Activated CD8-positive, alpha-beta memory T cell treated with anti-CD3 and anti-CD28 coated beads, Interleukin-2, amount 50 U/mL, for 24 hours (primary cell): ENCODE measurements at regions not wholly inside any gene's neighbourhood (a gene's known extent, or its start where the extent isn't known, plus 50 kb on each side); places are given as distances from the start of the nearest gene placed in this dataset.
"Not testable (repeated sequence)": the region's sequence is repeated elsewhere in the genome, so short reads cannot be mapped to it uniquely, and the experiment has no call there.

Source experiments
- DNase-seq: peaks from one replicate; pipeline ENCODE4 v3.0.0-alpha.2; 2020; ENCODE audit errors: extremely low read depth

DNA sequence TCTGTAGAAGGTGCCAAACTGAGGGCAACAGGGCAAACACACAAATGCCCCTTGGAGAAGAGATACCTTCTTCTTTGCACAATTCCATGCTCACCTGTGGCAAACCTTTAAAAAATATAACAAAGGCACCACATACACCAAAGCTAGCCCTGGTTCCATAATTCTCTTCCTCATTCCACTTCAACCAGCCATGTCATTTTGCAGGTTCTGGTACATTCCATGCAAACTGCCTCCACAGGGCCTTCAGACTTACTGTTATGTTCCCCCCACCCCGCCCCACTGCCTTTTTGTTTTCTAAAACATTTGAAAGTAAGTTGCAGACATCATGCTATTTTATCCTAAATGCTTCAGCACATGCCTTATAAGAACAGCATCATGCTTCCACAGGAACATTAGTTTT is 269.0 kb downstream of the NSUN3 start:
- DNase-seq = no peak

DNA sequence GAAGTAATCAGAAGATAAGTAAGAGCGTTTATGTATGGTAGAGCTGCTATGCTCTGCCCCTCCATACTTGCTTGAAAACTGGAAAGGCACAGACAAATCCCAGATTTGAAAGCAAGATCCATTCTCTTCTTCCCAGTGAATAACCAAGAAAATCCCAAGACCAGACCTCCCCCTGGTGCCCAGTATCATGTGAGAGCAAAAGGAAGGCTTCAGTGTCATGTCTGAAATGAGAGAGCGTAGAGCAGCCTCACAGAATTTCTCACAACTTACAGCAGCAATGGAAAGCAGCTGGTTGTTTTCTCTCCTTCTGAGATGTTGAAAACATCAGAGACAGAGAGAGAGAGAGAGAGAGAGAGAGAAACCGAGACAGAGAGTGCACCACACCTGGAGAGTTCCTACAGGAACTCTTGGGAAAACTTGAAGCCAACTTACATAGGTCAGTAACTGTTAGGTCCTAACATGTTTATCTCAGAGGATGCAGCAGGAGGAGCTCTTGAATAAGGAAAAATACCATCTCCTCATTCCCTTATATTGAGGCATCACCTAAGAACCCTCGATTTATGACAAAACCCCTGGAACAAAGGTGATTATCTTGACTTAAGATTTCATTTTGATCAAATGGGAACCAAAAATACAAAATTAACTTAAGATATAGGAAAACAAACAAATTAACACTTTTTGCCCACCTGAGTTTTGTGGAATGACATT is 273.3 kb downstream of the NSUN3 start:
- no peak for DNase-seq

DNA sequence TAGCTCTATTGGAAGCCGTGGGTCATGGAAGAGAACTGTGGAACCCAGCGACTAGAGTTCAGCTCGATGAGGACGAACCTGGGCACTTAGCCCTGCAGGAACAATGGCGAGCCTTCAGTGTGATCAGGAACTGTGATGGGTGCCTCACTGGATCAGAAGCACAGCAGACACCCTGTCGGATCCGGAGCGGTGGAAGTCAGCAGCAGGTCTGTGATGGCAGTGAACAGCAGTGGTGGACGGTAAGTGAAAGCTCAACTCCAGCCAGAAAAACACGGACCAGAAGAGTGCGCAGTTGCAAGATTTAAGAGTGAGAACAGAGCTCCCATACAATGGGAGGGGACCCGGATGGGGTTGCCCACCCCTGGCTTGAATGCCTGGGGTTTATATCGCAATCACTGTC is 282.2 kb downstream of the NSUN3 start:
- no peak for DNase-seq

DNA sequence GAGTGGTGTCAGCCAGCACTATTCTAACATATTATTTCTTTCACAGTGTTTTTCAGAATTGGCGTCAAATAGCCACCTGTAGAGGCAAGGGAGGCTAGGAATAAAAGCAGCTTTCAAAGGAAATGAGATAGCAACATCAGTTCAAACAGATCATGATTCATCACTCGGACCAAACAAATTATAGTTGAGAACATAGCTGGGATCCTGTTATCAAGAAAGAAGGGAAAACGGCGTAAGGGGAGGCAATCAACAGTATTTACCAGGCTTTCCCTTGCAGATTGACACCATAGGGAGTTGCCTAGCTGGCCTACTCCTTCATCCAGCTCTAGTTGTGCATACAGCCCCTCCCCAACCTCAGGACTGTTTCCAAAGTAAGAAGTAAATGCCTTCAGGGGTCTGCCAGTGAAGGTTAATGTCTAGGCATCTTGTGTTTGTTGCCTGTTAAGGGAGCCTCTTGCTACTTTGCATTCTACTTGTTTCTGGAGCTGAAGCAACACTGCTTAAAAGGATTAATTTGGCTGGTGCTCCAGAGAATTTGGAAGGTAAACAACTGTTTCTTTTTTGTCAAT is 286.5 kb downstream of the NSUN3 start:
- DNase-seq = no peak

DNA sequence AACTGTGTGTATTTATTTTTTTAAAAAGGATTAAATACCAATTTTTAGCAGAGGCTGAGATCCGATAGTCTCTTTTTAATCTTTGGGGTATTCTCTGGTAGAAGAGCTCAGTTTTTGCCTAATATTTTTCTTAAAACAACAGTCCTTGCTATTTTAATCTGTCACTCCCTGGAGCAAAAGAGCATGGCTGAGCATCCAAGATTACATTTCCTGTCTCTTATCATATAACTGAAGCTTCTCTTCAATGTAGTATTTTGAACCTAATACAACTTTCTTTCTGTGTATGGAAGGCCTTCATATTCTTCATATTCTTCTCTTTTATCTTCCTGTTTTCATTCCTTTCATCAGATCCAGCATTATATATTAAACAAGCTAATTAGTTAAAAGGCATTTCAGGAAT is 293.7 kb downstream of the NSUN3 start:
- no peak for DNase-seq

GRCh38 chr3:94359996-94360395 is 297.1 kb downstream of the NSUN3 start:
- DNase-seq = no peak

GRCh38 chr3:94360987-94361386 is 298.1 kb downstream of the NSUN3 start:
- DNase-seq = no peak

- no peak for DNase-seq
These were observed 299.5 kb downstream of the NSUN3 start for GRCh38 chr3:94362393-94362792.

GRCh38 chr3:94365006-94365405 is 302.1 kb downstream of the NSUN3 start:
- DNase-seq = no peak

DNA sequence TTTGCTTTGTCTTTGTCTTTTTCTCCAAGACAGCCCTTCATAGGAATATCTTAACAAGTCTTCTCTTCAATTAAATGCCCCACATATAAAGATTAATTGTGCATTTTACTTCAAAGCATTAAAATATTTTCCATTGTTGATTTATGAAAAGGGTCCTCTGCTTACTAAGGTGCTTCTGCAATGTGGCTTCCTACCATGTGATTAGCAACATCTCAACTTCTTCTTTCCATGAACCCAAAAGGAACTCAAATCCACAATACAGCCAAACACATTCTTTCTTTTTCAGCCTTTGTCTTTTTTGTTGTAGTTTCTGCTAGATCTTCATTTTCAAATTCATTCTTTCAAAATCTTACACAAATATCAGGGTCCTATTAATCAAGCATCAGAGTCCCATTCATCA is 309.2 kb downstream of the NSUN3 start:
- no peak for DNase-seq

DNA sequence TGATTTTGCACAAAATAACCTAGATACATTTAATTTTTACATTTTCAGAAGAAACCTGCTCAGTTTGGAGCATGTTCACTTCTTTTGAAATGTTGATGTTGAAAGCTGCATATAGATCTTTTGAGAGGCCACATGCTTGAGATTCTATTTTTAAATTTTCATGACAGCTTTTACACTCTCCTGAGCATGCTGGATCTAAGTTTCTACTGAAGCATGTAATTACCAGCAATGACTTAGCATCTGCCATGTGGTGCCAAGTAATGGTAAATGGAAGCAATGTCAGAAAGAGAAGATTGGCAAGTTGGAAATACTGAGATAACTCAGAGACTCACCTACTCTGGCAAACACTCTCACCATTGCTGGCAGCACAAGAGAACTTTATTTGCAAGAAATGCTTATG is 310.6 kb downstream of the NSUN3 start:
- no peak for DNase-seq

GRCh38 chr3:94374439-94375161 is 311.7 kb downstream of the NSUN3 start:
- no peak for DNase-seq

DNA sequence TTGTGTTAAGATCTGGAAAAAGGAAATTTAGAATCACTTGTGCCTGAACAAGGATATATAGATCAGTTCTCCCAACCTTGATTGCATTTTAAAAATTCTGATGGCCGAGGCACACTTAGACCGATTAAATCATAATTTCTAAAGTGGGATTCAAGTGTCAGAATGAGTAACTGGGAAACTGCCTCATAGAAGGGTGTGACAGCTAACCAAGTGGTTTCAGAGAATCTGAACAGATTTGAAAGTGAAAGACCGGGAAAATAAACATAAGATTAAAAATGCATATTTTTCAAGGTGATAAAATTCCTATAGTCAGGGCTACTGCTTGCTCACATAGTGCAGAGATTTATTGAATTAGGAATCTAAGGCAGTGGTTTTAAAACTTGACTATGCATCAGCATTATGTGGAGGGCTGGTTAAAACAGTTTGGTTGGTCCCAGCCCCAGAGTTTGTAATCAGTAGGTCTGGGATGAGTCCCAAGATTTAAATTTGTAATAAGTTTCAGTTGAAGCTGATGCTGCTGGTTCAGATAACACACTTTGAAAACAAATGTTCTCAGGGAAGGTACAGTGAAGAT is 314.3 kb downstream of the NSUN3 start:
- not testable (repeated sequence) for DNase-seq

- DNase-seq = not testable (repeated sequence)
These were observed 315.0 kb downstream of the NSUN3 start for GRCh38 chr3:94377863-94378262.

GRCh38 chr3:94378322-94378721 is 315.5 kb downstream of the NSUN3 start:
- DNase-seq = no peak

DNA sequence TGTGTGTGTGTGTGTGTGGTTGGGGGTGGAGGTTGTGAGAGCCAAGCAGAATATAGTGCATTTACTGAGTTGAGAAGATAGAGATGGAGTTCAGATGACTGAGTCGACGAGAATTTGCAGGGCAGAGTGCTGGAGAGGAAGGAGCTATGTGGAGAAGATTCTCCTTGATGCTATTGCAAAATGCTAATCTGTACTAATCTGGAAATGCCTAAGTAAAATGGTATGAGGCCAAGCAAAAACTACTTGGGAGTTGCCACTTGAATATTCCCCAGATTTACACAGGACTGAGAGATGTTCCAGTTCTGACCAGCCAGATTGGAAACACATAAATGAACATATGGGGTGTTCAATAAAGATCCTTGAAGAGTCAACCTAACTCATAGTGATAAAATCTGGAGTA is 316.4 kb downstream of the NSUN3 start:
- DNase-seq = no peak

DNA sequence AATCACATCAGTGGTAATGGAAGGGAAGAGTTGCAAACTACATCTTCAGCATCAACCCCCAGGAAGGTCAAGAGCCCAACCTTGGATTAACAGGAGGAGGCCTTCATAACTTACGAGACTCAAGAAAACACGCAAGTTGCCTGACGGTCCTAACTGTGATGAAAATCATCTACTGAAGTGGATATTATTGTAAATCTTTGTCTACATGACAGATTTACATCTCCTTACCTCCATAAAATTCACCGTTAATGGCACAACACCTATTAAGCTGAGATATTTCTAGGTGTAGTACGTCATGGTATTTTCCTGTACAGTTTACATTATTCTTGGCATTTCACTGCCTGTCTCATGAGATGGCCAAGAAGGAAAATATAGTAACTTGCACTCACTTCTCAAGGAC is 332.0 kb downstream of the NSUN3 start:
- no peak for DNase-seq

- no peak for DNase-seq
These were observed 333.0 kb downstream of the NSUN3 start for GRCh38 chr3:94395851-94396250.

GRCh38 chr3:94398036-94398435 is 335.2 kb downstream of the NSUN3 start:
- no peak for DNase-seq

GRCh38 chr3:94401466-94401865 is 338.6 kb downstream of the NSUN3 start:
- DNase-seq = no peak

DNA sequence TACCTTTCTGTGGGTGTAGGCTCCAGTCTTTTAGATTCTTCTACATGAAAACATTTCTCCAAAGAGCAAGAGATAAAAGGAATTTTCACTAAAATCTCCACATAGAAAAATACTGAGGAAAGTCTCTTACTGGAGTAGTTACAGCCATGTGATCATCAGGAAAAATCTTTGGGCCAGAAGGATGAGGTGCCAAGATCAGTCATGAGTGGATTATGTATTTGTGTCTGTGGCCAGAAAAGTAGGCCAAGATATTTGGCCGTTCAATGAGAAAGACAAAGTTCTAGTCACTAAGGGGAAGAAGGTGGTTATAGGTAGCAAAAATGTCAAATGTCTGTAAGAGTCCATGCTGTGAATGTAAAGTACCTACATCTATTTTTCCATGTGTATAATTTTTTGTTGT is 339.3 kb downstream of the NSUN3 start:
- no peak for DNase-seq

DNA sequence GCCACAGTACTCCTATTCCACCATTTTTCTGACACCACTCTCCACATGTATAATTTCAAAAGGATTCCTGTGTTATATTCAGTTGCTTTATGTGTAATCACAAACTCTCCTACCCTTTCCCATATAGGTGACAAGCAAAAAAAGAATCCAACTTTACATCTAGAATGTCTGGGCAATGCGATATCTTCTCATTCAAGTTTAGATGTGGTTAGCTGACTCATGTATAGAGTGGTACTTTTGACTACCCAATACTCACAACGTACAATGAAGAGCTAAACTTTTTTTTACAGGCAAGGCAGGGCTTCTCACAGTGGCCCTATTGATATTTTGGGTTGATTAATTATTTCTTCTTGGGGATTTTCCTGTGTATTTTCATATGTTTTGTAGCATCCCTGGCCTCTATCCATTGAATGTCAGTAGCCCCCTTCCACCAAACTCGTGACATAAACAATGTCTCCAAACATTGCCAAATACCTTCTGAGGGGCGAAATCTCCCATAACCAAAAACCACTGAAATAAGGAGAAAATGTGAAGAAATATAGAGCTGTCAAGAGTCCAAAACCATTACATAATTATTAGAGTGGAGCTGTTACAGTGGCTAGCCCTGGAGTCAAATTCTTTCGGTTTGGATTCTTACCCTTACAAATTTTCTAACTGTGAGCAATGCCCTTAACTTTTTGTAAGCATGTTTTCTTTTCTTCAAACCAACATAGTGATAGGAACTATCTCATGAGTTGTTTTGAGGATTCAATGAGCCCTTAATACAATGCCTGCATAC is 342.6 kb downstream of the NSUN3 start:
- no peak for DNase-seq
